Stimulated activated CD8-positive, alpha-beta memory T cell treated with anti-CD3 and anti-CD28 coated beads, Interleukin-7, amount 100 ng/mL, for 48 hours (primary cell): ENCODE measurements at regions not wholly inside any gene's neighbourhood (a gene's known extent, or its start where the extent isn't known, plus 50 kb on each side); places are given as distances from the start of the nearest gene placed in this dataset.
"Not testable (repeated sequence)": the region's sequence is repeated elsewhere in the genome, so short reads cannot be mapped to it uniquely, and the experiment has no call there.

Source experiments
- DNase-seq, 2 donors: peaks; one replicate each; pipeline ENCODE4 v3.0.0-alpha.2; 2020; ENCODE audit warnings: low read depth in 1 of 2; ENCODE audit errors: extremely low read depth in 1 of 2

GRCh38 chr12:114504311-114504710 is 98.4 kb upstream of the TBX5 start:
- DNase-seq: no peak

- no peak for DNase-seq
Observed at GRCh38 chr12:114501474-114501807, 95.5 kb upstream of the TBX5 start.

- no peak for DNase-seq
Observed at GRCh38 chr12:114500775-114501473, 95.0 kb upstream of the TBX5 start.

DNA sequence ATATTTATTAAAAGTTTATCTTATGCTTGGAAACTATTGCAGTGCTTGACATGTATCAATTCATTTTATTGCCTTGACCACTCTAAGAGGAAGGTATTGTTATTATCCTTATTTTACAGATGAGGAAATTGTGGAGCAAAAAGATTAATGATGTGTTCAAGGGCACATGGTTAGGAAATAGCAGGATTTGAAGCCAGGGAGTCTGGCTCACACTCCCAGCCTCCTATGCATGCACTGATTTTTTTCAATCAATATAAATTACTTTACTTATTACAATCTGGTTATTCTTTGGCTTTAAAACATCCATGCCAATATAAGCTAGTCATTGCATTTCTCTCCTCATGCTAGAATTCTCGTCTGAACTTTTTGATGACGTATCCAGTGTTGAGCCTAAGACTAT is 94.2 kb upstream of the TBX5 start:
- DNase-seq: no peak

- DNase-seq: no peak
Observed at GRCh38 chr12:114499338-114499737, 93.4 kb upstream of the TBX5 start.

- no peak for DNase-seq
Observed at GRCh38 chr12:114491916-114492315, 86.0 kb upstream of the TBX5 start.

GRCh38 chr12:114484822-114485459 is 79.0 kb upstream of the TBX5 start:
- not testable (repeated sequence) for DNase-seq

GRCh38 chr12:114483996-114484395 is 78.1 kb upstream of the TBX5 start:
- no peak for DNase-seq

GRCh38 chr12:114481200-114481535 is 75.2 kb upstream of the TBX5 start:
- no peak for DNase-seq

- no peak for DNase-seq
Observed at GRCh38 chr12:114480337-114481199, 74.6 kb upstream of the TBX5 start.

GRCh38 chr12:114479831-114480230 is 73.9 kb upstream of the TBX5 start:
- no peak for DNase-seq

GRCh38 chr12:114478865-114479264 is 72.9 kb upstream of the TBX5 start:
- no peak for DNase-seq

- no peak for DNase-seq
Observed at GRCh38 chr12:114477989-114478395, 72.0 kb upstream of the TBX5 start.

GRCh38 chr12:114476159-114476558 is 70.2 kb upstream of the TBX5 start:
- no peak for DNase-seq

DNA sequence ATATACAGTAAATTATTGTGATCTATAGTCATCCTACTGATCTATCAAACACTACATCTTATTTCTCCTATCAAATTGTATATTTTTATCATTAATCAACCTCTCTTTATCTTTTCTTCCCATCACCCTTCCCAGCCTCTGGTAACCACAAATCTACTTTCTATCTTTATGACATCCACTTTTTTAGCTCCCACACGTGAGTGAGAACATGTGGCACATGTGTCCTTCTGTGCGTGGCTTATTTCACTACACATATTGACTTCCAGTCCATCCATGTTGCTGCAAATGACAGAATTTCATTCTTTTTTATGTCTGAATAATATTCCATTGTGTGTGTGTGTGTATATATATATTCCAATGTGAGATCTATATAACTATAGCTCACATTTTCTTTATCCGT is 67.8 kb upstream of the TBX5 start:
- DNase-seq: no peak

GRCh38 chr12:114473018-114473417 is 67.1 kb upstream of the TBX5 start:
- DNase-seq: no peak

DNA sequence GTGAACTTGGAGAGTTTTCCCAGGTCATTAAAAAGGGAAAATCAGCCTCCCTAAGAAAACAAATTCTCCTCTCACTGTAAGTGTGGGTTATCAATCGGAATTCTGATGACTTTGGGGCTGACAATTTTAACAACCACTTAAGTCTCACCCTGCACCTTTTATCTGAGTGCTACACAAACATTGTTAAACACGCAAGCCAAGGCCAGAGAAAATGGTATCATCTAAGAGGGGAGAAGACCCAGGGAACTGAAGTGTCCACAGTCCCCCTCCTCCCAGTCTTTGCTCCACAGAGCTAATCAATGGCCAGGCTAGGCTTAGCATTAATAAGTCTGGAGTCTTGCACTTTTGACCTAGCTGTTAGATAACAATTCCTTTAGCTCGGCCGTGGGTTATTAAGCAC is 51.7 kb upstream of the TBX5 start:
- DNase-seq: no peak
